ENCODE measurements at regions not wholly inside any gene's neighbourhood (a gene's known extent, or its start where the extent isn't known, plus 50 kb on each side); places are given as distances from the start of the nearest gene placed in this dataset.
"Not testable (repeated sequence)": the region's sequence is repeated elsewhere in the genome, so short reads cannot be mapped to it uniquely, and the experiment has no call there.

DNA sequence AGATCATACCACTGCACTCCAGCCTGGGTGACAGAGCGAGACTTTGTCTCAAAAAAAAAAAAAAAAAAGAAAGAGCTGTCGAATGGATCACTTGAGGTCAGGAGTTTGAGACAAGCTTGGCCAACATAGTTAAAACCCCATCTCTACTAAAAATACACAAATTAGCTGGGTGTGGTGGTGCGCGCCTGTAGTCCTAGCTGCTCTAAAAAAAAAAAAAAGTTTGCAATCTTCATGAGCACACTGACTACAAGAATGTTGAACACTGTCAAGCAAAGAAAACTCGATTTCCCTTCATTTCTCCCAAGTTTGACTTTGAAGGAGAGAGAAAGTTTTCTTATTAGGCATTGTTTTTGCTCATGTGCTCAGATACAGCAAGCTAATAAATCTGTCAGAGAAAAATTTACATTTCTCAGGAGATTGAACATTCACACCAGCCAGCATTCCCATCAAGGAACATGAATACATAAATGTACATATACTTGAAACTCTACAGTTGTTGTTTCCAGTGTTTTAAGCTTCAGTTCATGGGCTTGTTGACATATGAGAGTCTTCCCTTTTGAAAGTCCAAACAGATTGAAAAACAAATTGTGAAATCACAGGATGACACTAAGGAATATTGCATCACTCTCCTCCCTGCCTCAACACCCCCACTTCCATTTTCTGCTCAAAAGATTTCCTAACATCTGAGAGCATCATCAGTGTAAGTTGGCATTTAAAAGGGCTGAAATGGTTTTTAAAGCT is 81.8 kb downstream of the ARRDC3 start:
- H2AK5ac ChIP-seq (ENCODE audit: low read depth, low read length), result no peak overlapping the region
- no peak overlapping the region for H2AFZ ChIP-seq (ENCODE audit: low read length)
- no peak overlapping the region for H2BK12ac ChIP-seq (ENCODE audit: low read length)
- WGBS, 2 donors (ENCODE audit: extremely low coverage in 2 of 2, insufficient read length in 2 of 2, insufficient replicate concordance in 1 of 2), result no CpG with 5 or more reads among the region's 5 CpGs
- H2BK120ac ChIP-seq (ENCODE audit: low read depth, low read length), result no peak overlapping the region
- H3K27ac ChIP-seq (replicated peaks; ENCODE audit: low read length), result no peak overlapping the region
- H3K4ac ChIP-seq (ENCODE audit: low read length), result no peak overlapping the region
- H3K4me1 ChIP-seq (ENCODE audit: control insufficient read depth in 2 of 2, insufficient read depth in 1 of 2, low read depth in 1 of 2, low read length in 2 of 2), result peaks cover 2% of the 10 kb centered on the region in 2 donors
- H2BK5ac ChIP-seq (ENCODE audit: low read length), result no peak overlapping the region
- H2BK15ac ChIP-seq (ENCODE audit: low read length), result no peak overlapping the region
- no peak overlapping the region for H3K4me2 ChIP-seq (ENCODE audit: insufficient read depth, low read length, poor library complexity, severe bottlenecking)
- H3K14ac ChIP-seq (ENCODE audit: low read length), result no peak overlapping the region
- H3K4me3 ChIP-seq (ENCODE audit: low read length in 2 of 2), result no peak overlapping the region
- no peak overlapping the region for H4K8ac ChIP-seq (ENCODE audit: low read depth, low read length)
- no peak for DNase-seq (ENCODE audit: low spot score)
- no peak overlapping the region for H3K18ac ChIP-seq (ENCODE audit: low read length)
- H4K91ac ChIP-seq (ENCODE audit: low read depth, low read length, poor library complexity), result no peak overlapping the region
- no peaks in the 10 kb centered on the region for H3K9me3 ChIP-seq (replicated peaks in 1 of 2; ENCODE audit: control insufficient read depth in 2 of 2, insufficient read depth in 1 of 2, low read depth in 1 of 2, low read length in 2 of 2)
- no peak overlapping the region for H3K9ac ChIP-seq (ENCODE audit: low read depth, low read length, poor library complexity)
- H3K79me1 ChIP-seq (ENCODE audit: low read depth, low read length), result no peaks in the 10 kb centered on the region
- no peaks in the 10 kb centered on the region for H3K36me3 ChIP-seq (replicated peaks in 1 of 2; ENCODE audit: control insufficient read depth in 2 of 2, insufficient read depth in 2 of 2, low read length in 2 of 2)
- H3K23ac ChIP-seq (ENCODE audit: low read depth, low read length, poor library complexity), result no peak overlapping the region
- no peaks in the 10 kb centered on the region for H3K27me3 ChIP-seq (ENCODE audit: control insufficient read depth in 3 of 3, insufficient read depth in 3 of 3, low read depth in 1 of 3, low read length in 3 of 3)

DNA sequence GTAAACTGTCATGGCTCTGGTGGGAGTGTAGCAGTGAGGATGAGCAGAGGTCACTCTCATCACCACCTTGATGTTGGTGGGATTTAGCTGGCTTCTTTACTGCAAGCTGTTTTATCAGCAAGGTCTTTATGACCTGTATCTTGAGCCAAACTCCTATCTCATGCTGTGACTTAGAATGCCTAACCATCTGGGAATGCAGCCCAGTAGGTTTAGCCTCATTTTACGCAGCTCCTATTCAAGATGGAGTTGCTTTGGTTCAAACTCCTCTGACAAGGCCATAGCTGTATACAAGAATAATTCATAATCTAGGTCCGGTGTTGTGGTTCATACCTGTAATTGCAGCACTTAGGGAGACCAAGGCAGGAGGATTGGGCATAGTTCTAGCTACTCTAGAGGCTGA is 85.1 kb downstream of the ARRDC3 start:
- H3K23ac ChIP-seq (ENCODE audit: low read depth, low read length, poor library complexity), result no peak overlapping the region
- H3K18ac ChIP-seq (ENCODE audit: low read length), result no peak overlapping the region
- H2BK12ac ChIP-seq (ENCODE audit: low read length), result no peak overlapping the region
- no peaks in the 10 kb centered on the region for H3K9me3 ChIP-seq (replicated peaks in 1 of 2; ENCODE audit: control insufficient read depth in 2 of 2, insufficient read depth in 1 of 2, low read depth in 1 of 2, low read length in 2 of 2)
- H3K4me3 ChIP-seq (ENCODE audit: low read length in 2 of 2), result no peak overlapping the region
- peaks cover 3 to 8% of the 10 kb centered on the region in 2 donors for H3K4me1 ChIP-seq (ENCODE audit: control insufficient read depth in 2 of 2, insufficient read depth in 1 of 2, low read depth in 1 of 2, low read length in 2 of 2)
- H3K14ac ChIP-seq (ENCODE audit: low read length), result no peak overlapping the region
- H3K79me1 ChIP-seq (ENCODE audit: low read depth, low read length), result no peaks in the 10 kb centered on the region
- no peak overlapping the region for H3K9ac ChIP-seq (ENCODE audit: low read depth, low read length, poor library complexity)
- no peak overlapping the region for H2BK5ac ChIP-seq (ENCODE audit: low read length)
- WGBS, 2 donors (ENCODE audit: extremely low coverage in 2 of 2, insufficient read length in 2 of 2, insufficient replicate concordance in 1 of 2), result no CpG with 5 or more reads among the region's 2 CpGs
- no peak overlapping the region for H3K4ac ChIP-seq (ENCODE audit: low read length)
- no peak overlapping the region for H2BK15ac ChIP-seq (ENCODE audit: low read length)
- no peak overlapping the region for H4K91ac ChIP-seq (ENCODE audit: low read depth, low read length, poor library complexity)
- H2AFZ ChIP-seq (ENCODE audit: low read length), result no peak overlapping the region
- no peaks in the 10 kb centered on the region for H3K27me3 ChIP-seq (ENCODE audit: control insufficient read depth in 3 of 3, insufficient read depth in 3 of 3, low read depth in 1 of 3, low read length in 3 of 3)
- no peak overlapping the region for H2AK5ac ChIP-seq (ENCODE audit: low read depth, low read length)
- no peak overlapping the region for H3K4me2 ChIP-seq (ENCODE audit: insufficient read depth, low read length, poor library complexity, severe bottlenecking)
- no peak overlapping the region for H3K27ac ChIP-seq (replicated peaks; ENCODE audit: low read length)
- no peak overlapping the region for H4K8ac ChIP-seq (ENCODE audit: low read depth, low read length)
- H3K36me3 ChIP-seq (replicated peaks in 1 of 2; ENCODE audit: control insufficient read depth in 2 of 2, insufficient read depth in 2 of 2, low read length in 2 of 2), result no peaks in the 10 kb centered on the region
- no peak for DNase-seq (ENCODE audit: low spot score)
- no peak overlapping the region for H2BK120ac ChIP-seq (ENCODE audit: low read depth, low read length)

DNA sequence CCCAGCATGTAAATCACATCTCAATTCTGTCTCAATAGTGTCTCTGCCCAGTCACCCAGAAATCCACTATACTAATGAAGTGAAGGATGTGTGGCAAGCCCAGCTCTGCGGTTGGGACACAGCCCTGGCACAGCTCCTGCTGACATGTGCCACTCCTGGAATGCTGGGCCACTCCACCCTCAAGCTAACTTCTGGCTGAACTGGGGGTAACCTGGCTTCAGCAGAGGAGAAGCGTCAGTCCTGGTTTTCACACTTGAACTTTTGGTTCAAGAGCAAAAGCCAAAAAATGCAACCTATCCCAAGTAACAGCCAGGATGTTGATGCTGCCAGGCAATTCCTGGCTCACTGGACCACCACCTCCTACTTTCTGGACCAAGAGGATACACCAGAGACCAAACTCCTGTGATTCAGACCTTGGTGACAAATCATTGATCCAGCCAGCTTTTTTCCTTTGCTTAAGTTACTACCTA is 86.4 kb downstream of the ARRDC3 start:
- Histone ChIP-seq H3K18ac (ENCODE audit: low read length) (no peak overlapping the region), H3K27me3 (ENCODE audit: control insufficient read depth in 3 of 3, insufficient read depth in 3 of 3, low read depth in 1 of 3, low read length in 3 of 3) (no peaks in the 10 kb centered on the region), H3K23ac (ENCODE audit: low read depth, low read length, poor library complexity) (no peak overlapping the region), H3K79me1 (ENCODE audit: low read depth, low read length) (no peaks in the 10 kb centered on the region), H3K4me3 (ENCODE audit: low read length in 2 of 2) (peak overlapping the region in 1 of 2 donors; percentile 35), H3K27ac (replicated peaks; ENCODE audit: low read length) (no peak overlapping the region), H4K8ac (ENCODE audit: low read depth, low read length) (no peak overlapping the region), H3K9ac (ENCODE audit: low read depth, low read length, poor library complexity) (no peak overlapping the region), H4K91ac (ENCODE audit: low read depth, low read length, poor library complexity) (no peak overlapping the region), H2BK120ac (ENCODE audit: low read depth, low read length) (no peak overlapping the region), H2AFZ (ENCODE audit: low read length) (no peak overlapping the region), H3K4me1 (ENCODE audit: control insufficient read depth in 2 of 2, insufficient read depth in 1 of 2, low read depth in 1 of 2, low read length in 2 of 2) (peaks cover 7 to 20% of the 10 kb centered on the region in 2 donors), H3K9me3 (replicated peaks in 1 of 2; ENCODE audit: control insufficient read depth in 2 of 2, insufficient read depth in 1 of 2, low read depth in 1 of 2, low read length in 2 of 2) (no peaks in the 10 kb centered on the region), H2BK15ac (ENCODE audit: low read length) (peak overlapping the region; percentile 49), H2AK5ac (ENCODE audit: low read depth, low read length) (no peak overlapping the region), H3K4ac (ENCODE audit: low read length) (peak overlapping the region; percentile 55), H3K14ac (ENCODE audit: low read length) (no peak overlapping the region), H2BK5ac (ENCODE audit: low read length) (no peak overlapping the region), H3K36me3 (replicated peaks in 1 of 2; ENCODE audit: control insufficient read depth in 2 of 2, insufficient read depth in 2 of 2, low read length in 2 of 2) (no peaks in the 10 kb centered on the region), H3K4me2 (ENCODE audit: insufficient read depth, low read length, poor library complexity, severe bottlenecking) (no peak overlapping the region), H2BK12ac (ENCODE audit: low read length) (no peak overlapping the region)
- DNase-seq (ENCODE audit: low spot score), result no peak
- whole genome bisulfite sequencing, 2 donors (ENCODE audit: extremely low coverage in 2 of 2, insufficient read length in 2 of 2, insufficient replicate concordance in 1 of 2), result no CpG with 5 or more reads among the region's 2 CpGs

GRCh38 chr5:91296102-91296501 is 87.0 kb downstream of the ARRDC3 start:
- H2AFZ ChIP-seq (ENCODE audit: low read length); H3K14ac ChIP-seq (ENCODE audit: low read length); H3K4me3 ChIP-seq (ENCODE audit: low read length in 2 of 2); H3K9me3 ChIP-seq (replicated peaks in 1 of 2; ENCODE audit: control insufficient read depth in 2 of 2, insufficient read depth in 1 of 2, low read depth in 1 of 2, low read length in 2 of 2); H2AK5ac ChIP-seq (ENCODE audit: low read depth, low read length); H3K27ac ChIP-seq (replicated peaks; ENCODE audit: low read length); H2BK15ac ChIP-seq (ENCODE audit: low read length); H2BK5ac ChIP-seq (ENCODE audit: low read length); H3K27me3 ChIP-seq (ENCODE audit: control insufficient read depth in 3 of 3, insufficient read depth in 3 of 3, low read depth in 1 of 3, low read length in 3 of 3); H4K8ac ChIP-seq (ENCODE audit: low read depth, low read length); H2BK120ac ChIP-seq (ENCODE audit: low read depth, low read length); H3K18ac ChIP-seq (ENCODE audit: low read length); H3K4me2 ChIP-seq (ENCODE audit: insufficient read depth, low read length, poor library complexity, severe bottlenecking); H3K4ac ChIP-seq (ENCODE audit: low read length); H4K91ac ChIP-seq (ENCODE audit: low read depth, low read length, poor library complexity); H3K36me3 ChIP-seq (replicated peaks in 1 of 2; ENCODE audit: control insufficient read depth in 2 of 2, insufficient read depth in 2 of 2, low read length in 2 of 2); DNase-seq (ENCODE audit: low spot score); H3K79me1 ChIP-seq (ENCODE audit: low read depth, low read length); H2BK12ac ChIP-seq (ENCODE audit: low read length); H3K9ac ChIP-seq (ENCODE audit: low read depth, low read length, poor library complexity); H3K23ac ChIP-seq (ENCODE audit: low read depth, low read length, poor library complexity): not testable (repeated sequence)
- H3K4me1 ChIP-seq (ENCODE audit: control insufficient read depth in 2 of 2, insufficient read depth in 1 of 2, low read depth in 1 of 2, low read length in 2 of 2), result peaks cover 7 to 25% of the 10 kb centered on the region in 2 donors
- WGBS, 2 donors (ENCODE audit: extremely low coverage in 2 of 2, insufficient read length in 2 of 2, insufficient replicate concordance in 1 of 2), result no CpG with 5 or more reads among the region's 9 CpGs
